Activated CD4-positive, alpha-beta T cell treated with anti-CD3 and anti-CD28 coated beads, Interleukin-10, Interleukin-2, amounts not matched to agents 100 ng/mL and 50 ng/mL, durations not matched to agents 16 hours and 8 hours (primary cell): ENCODE measurements at regions not wholly inside any gene's neighbourhood (a gene's known extent, or its start where the extent isn't known, plus 50 kb on each side); places are given as distances from the start of the nearest gene placed in this dataset.
A peak's percentile ranks its signal among the peaks of the same experiment; 100 is the strongest.

ENCODE experiments used
- DNase-seq: peaks from one replicate; pipeline ENCODE4 v3.0.0-alpha.2; 2020

DNA sequence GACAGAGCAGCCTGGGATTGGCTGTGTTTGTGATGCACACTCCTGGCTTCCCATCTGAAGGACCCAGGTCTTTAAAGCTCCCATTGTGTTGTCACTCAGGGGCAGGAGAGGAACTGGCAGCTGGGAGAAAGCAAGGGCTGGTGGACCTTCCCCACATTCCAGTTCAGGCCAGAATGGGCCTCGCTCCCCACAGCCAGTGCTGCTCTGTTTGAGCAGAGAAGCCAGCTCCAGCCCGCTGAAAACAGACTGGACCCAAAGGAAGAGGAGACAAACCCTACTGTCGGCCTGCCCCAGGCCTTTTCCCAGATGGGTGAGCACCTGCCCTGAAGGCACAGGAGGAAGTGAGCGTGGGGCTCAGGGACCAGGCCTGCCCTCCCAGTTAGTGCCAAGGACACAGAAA, 499.4 kb downstream of the NPHP4 start:
- DNase-seq, result no peak

DNA sequence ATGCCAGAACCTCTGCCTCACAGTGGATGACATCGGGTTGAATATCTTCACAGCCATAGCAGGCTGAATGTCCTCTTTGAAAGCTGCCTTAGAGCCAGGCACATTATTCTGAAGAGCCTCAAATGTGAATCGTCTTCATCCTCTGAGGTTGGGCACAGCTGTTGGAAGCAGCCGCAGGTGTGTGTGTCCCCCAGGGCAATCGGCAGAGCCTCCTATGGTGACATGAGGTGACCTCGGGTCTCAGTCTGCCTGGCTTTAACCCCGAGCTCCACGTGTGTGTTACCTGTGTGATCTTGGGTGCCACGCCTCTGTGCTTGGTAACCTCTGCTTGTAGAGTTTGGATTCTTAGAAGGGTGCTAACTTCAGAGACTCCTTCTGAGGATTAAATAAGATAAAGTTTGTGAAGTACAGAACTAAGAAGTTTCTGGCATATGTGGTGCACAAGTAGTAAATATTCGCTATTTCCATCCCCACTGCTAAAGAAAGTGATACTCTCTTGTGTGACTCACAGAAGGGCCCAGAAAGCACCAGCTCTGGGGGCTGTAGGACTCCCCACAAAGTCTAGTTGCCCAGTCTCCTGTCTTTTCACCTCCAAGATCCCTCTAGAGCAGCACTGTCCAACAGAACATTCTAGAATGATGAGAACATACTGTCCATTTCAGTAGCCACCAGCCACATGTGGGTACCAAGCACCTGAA, 500.9 kb downstream of the NPHP4 start:
- DNase-seq, result no peak

DNA sequence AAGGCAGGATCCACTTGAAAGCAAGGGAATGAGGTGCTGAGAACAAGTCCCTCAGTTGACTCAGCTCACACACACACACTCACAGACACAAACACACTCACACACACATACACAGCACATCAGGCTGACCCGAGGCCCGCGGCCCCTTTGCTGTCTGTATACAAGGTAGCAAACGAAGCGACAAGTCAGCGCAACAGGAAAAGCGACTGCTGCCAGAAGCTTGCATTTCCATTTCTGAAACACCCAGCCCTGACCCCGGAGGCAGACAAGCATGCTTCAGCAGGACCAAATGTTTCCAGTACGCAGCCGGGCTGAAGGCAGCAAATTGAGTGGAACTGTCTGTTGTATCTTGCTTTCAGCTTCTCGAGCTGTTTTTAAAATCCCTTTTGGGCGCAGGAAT, 501.6 kb downstream of the NPHP4 start:
- no peak for DNase-seq

DNA sequence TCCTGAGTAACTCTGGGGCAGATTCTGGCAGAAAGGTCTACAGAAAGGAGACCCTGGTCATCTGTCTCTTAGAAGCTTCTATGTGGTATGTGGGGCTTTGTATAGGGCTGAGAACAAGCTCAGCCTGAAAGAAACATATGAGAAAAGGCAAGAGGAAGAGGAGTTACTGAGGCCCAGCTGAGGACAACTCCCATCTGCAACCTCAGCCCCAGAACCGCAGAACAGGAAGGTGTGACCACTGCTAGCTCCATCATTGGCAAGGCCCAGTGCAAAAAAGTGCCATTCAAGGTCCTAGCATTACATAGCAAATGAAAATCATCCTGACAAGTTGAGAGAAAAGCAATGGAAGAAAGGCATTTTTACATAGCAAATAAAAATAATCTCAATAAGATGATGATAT, 503.8 kb downstream of the NPHP4 start:
- no peak for DNase-seq

DNA sequence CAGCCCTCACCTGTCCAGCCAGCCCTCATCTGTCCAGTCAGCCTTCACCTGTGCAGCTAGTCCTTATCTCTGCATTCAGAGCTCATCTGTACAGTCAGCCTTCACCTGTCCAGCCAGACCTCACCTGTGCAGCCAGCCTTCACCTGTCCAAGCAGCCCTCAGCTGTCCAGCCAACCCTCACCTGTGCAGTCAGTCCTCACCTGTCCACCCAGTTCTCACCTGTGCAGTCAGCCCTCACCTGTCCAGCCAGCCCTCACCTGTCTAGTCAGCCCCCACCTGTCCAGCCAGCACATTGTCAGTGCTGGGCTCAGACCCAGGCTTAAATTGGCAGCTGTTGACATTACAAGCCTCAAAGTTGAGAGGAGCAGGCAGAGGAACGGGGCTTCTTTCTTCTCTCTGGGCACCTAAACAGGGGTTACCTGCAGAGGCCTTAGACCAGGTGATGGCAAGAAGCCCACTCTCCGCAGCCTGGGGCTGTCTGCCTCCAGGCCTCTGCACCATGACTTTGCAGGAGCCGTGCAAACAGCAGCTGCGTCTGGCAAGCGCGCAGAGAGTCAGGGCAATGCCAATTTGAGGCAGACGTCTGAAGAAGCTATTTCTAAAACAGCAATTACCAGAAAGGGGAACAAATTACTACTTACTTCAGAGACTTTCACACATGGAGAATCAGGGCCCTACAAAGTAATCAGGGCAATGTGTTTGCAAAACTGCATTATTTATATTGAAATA, 506.1 kb downstream of the NPHP4 start:
- DNase-seq, result no peak

DNA sequence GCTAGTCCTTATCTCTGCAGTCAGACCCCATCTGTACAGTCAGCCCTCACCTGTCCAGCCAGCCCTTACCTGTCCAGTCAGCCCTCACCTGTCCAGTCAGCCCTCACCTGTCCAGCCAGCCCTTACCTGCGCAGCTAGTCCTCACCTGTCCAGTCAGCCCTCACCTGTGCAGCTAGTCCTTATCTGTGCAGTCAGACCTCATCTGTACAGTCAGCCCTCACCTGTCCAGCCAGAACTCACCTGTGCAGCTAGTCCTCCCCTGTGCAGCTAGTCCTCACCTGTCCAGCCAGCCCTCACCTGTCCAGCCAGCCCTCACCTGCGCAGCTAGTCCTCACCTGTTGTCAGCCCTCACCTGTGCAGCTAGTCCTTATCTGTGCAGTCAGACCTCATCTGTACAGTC, 506.8 kb downstream of the NPHP4 start:
- no peak for DNase-seq

DNA sequence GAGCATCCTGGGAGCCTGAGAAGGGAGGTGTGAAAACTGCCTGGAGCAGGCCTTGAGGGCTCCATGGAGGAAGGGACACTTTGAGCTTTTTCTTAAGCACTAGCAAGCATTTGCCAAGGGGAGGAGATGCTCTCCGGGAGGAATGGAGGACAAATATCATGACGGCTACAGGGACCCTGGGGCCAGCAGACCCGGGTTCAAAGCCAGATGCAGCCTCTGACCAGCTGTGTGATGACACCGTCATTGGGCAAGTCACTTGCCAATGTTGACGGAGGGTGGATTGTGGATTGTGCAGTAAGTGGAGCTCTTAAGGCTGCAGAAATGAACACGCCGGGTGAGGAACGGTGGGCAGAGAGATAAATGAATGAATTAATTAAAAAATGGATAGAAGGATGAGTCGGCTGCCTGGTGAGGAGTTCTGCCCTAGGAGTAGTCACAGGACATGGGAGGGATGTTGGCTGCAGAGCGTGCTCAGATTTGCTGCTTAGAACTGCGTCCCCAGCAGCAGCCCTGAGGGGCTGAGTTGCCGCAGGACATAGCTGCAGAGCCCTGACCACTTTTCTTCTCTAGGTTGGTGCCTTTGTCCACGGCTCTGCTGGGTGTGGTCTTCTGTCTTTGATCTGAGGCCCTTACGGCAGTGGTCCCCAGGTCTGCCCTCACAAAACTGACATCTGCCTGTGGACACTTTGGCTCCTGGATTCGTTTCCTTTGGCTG, 507.6 kb downstream of the NPHP4 start:
- no peak for DNase-seq

DNA sequence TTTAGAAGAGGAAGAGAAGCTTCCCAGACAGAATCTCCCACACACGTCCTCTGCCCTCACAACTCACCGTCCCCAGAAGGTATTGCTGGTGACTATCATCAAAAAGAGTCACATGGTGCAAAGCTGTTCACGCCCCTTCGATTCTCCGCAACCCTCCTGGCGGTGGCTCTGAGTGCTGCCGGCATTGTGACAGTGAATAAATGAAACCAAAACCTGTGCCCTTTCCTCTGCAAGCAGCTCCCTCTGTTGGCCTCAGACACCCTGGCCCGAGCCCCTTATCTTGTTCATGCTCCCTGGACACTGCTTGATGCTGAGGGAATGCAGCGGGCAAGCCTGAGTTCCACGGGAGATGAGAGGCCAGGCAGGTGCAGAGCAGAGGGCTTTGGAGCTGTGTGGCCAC, 510.3 kb downstream of the NPHP4 start:
- DNase-seq, result peak; percentile 17

DNA sequence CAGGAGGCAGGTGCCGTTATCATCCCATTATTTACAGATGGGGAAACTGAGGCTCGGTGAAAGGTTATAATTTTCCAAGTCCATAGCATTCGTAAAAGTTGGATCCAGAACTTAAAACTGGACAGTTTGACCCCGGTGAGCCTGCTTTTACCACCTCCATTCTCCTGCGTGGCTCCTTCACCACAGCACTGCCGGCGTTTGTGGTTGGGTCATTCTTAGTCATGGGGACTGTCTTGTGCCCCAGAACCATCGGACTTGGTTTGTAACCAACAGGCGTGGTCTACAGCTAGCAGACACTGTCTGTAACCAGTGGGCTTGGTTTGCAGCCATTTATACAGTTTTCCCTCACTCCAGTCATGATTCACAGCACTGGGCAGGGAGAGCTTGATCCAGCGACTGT, 511.3 kb downstream of the NPHP4 start:
- no peak for DNase-seq

DNA sequence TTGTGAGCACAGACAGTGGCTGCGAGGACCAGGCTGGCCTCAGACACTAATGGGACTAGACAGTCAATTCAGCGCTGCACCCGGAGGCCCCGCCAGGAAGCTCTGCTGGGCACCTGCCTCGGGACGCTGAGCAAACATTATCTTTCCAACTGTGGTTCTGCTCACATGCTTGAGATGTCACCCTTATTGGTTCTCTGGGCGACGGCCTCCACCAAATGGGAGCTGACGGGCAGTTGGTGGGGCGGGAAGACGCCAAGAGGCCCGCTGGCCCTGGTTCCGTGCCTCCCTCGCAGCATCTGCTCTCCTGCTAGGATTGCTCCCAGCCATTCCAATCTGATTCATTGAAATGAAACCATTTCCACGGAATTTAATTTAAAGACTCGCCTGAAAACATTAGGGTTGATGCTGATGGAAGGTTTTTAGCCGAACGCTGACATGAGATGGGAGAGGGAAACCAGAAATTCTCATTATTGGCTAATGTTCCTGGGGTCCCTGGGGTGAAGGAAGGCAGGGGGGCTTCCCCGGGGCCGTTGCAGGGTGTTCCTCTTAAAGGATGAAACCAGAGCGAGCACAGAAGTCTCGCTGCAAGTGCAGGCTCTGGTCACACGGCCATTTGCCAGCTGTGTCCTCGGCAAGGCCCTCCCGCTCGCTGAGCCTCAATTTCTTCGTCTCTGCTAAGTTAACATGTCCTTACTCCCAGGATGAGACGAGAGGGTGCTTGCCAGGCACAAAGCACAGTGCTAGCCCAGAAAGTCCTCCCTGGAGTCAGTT, 512.2 kb downstream of the NPHP4 start:
- no peak for DNase-seq

DNA sequence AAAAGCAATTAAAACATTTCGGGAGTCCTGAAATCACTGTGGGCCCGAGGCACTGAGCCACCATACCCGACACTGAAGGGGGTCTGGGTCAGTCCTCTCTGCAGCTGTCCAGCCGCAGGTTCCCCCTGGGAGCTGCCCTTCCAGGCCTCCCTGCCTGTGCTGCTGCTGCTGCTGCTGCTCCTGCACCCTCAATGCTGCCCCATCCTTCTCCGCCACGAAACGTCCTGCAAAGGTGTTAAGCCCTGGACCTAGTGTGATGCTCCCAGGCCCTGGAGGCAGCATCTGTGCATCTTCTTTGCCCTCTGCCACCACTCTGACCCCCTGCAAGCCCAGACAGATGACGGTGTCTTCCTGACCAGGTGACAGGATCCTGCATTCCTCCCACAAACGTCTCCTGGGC, 513.3 kb downstream of the NPHP4 start:
- no peak for DNase-seq

DNA sequence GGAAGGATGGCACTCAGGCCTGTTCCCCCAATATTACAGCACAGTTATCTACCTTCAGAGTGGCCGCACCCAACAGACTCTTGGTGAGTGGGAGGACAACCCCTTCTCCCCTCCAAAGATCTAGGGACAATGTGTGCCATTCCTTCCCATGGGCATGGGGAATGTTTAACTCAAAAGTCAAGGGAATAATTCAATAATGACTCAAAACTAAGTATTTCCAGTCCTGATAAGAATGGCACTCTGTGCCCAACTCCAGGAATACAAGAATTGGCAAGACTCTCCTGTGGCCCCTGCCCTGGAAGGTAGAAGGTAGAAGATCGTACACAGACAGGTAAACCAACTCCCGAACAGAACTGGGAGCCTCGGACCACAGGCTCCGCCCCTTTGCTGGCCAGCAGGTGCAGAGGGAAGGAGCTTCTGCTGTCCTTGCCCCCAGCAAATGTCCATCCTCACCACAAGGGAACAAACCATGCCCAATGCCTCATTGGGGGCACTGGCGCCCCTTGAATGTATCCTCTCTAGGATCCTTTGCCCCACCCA, 514.0 kb downstream of the NPHP4 start:
- DNase-seq, result no peak

DNA sequence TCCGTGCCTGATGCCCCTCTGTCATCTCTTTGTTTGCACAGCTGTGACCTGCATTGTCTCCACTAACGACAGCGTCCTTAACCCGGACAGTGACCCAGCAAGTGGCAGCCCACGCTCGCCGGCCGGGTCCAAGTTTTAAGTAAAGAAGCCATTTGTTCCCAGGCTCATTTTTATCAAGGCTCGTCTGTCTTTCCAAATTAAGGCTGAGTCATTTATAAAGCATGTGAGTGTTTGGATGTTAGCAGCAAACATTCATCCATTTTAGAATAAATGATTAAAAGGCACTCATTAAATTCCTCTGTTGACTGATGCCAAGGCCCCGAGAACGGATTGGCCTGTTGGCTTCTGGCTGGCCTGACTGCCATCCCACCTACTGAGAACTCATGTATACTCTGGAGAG, 514.5 kb downstream of the NPHP4 start:
- DNase-seq, result no peak

DNA sequence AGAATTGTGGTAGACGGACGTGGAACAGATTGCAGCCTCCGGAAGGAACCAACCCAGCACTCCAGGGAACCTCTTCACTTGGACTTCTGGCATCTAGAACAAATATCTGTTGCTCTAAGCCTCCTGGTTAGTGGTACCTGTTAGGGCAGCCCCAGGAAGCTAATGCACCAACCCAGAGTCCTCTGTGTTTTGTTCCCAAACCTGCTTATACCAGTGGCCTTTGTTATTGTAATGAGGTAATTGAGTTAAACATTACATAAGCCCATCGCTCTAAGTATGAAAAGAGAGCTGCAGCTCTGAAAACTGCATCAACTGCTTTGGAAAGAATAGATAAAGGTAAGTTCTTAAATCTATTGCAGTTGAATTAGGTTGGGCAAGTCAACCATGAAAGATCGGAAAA, 516.7 kb downstream of the NPHP4 start:
- DNase-seq, result no peak

DNA sequence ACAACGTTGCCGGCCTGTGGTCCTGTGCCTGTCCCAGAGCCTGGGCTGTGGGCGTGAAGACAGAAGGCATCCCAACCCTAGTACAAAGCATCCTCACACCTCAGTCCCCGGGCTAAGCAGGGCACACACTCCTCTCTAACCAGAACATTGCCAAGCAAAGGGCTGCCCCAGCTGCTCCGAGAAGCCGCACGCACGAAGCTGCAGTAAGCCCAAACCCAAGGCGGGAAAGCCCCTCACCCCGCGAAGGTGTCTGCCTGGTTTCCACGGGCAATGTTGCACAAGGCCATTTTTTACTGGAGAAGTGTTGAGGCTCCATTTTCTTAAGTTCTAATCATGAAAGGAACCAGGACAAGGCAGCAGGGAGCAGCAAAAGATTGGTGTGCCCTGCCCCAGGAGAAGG, 519.0 kb downstream of the NPHP4 start:
- DNase-seq, result no peak

DNA sequence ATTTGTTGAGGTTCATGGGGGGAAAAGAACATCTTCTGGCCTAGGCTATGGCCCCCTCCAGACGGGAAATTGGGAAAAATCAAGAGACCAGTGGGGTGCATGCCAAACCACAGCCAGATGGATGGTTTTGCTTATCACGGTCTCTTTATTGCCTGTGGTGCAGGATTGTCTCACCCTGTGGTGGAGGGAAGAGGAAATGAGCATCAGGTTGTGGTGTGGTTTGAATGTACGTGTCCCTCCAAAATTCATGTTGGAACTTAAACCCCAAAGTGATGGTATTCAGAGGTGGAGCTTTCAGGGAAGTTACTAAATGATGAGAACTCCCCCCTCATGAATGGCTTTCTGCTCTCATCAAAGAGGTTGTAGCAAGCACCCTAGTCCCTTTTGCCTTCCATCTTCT, 525.7 kb downstream of the NPHP4 start:
- DNase-seq, result no peak

DNA sequence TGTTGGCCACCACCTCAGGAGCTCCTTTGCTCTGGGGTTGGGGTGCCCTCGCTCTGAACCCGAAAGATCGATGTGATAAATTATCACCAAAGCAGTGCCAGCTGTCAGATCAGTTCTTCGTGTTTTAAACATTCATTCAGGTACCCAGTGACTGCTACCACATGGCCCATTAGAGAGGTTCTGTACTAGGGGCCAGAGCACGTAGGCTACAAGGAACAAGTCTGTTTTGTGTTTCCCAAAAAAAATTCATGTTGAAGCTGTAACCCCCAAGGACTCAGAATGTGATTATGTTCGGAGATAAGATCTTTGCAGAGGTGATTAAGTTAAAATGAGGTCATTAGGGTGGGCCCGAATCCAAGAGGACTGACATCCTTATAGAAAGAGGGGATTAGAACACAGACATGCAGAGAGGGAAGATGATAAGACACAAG, 526.9 kb downstream of the NPHP4 start:
- no peak for DNase-seq

DNA sequence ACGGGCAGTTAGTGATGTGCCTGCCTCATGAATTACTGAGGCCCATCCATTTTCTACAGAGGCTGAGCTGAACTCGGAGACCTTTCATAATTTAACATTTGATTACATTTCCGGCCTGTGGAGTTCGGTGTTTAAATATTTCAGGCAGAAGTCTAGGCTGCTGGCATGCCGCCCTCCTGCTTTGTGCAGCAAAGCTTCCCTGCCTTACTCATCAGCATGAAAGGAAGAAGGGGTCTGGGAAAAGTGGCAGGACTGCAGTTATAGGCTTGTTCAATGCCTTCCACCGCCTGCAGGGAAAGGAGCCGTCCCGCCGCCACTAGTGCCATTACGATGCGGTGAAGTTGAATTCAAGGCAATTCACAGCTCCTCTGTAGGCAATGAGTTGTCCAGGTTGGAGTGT, 527.9 kb downstream of the NPHP4 start:
- DNase-seq, result no peak

DNA sequence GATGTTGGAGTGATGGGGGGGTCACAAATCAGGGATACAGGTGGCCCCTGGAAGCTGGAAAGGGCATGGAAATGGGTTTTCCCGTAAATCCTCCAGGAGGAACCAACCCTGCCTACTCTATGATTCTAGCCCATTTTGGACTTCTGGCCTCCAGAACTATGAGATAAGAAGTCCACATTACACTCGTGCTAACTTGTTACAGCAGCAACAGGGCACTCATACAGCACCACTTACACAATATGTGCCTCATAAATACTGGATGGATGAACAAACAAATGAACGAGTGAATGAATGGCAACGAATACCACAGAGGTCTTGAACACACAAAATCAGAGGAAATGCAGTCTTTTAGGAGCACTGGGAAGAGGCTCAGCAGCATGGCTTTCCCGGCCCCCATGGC, 531.3 kb downstream of the NPHP4 start:
- no peak for DNase-seq

DNA sequence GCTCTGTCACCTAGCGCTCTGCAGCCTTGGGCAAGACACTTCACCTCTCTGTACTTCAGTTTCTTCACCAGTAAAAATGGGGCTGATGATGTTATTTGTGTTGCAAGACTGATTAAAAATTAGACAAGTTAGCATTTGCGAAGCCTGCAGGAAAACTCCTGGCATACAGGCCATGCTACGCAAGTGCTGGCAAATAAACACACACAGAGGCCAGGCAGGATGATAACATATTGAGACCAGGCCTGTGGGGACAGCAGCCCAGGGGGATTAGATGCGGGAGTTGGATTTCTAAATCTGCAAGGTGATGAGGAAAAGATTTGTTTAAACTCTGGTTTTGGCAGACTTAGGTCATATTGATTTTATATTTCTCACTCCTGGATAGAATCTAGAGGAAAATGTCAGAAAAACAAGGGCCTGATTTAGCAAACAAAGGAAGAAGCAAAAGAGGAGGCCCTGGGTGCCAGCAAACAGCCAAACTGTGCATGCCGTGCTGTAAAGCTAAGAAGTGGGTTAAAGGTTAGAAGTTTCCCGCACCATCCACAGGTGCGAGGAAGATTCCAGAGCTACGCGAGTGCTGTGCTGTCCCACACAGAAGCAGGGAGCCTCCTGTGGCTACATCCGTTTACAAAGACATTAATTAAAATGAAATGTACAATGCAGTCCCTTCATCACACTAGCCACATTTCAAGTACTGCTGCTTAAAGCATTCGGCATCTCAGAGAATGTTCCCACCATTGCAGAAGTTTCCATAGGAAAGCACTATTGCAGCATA, 532.2 kb downstream of the NPHP4 start:
- no peak for DNase-seq

DNA sequence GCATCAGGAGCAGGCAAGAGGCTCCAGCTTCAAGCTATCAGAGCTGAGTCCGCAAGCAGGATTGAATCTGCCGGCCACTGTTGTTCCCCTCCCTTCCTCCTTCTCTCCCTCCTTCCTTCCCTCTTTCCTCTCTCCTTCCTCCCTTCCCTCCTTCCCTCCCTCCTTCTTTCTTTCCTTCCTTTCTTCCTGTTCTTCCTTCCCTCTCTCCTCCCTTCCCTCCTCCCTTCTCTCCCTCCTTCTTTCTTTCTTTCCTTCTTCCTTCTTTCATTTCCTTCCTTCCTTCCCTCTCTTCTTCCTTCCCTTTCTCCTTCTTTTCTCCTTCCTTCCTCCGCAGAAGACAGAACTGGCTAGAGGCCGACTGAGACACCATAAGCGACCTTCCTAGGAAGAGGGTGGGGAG, 534.0 kb downstream of the NPHP4 start:
- DNase-seq, result no peak

DNA sequence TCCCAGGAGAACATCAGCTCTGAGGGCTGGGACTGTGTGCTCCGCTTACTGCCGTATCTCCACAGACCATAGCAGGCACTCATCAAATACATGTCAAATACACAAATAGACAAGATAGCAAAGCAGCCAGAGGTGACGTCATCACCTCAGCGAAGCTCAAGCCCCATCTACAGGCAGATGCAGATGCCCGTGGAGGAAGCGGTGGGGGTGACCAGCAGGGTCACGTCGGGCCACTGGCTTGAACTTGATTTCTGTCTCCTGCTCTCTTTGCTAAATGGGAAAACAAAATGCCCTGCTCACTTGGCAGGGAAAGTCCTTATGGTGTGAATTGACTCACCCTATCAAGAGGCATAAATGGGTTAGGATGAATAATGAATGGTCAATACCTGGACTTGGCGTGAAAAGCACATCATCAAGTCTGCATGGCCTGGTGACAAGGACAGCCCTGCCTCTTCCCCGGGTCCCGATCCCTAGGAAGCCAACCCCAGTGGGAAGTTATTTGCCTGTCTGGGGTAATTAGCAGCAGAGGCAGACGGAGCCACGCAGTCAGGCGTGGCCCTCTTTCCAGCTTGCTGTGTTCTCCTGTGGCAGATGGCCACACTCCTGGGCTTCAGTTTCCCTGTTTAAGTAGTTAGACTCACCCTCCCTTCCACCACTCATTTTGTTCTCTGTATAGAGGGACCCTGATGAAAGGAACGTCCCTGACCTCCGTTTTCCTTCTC, 536.0 kb downstream of the NPHP4 start:
- no peak for DNase-seq
